Hematopoietic multipotent progenitor cell (in vitro differentiated cells): ENCODE measurements at regions not wholly inside any gene's neighbourhood (a gene's known extent, or its start where the extent isn't known, plus 50 kb on each side); places are given as distances from the start of the nearest gene placed in this dataset.
"Not testable (repeated sequence)": the region's sequence is repeated elsewhere in the genome, so short reads cannot be mapped to it uniquely, and the experiment has no call there.

Experiments used
- DNase-seq, 3 donors: peaks; one replicate each; pipeline ENCODE4 v3.0.0-alpha.2; 2011 to 2015; ENCODE audit warnings: low read depth in 2 of 3, low spot score in 2 of 3

GRCh38 chr1:73327180-73327793 lies 870.7 kb downstream of the LRRIQ3 start:
- DNase-seq = no peak

DNA sequence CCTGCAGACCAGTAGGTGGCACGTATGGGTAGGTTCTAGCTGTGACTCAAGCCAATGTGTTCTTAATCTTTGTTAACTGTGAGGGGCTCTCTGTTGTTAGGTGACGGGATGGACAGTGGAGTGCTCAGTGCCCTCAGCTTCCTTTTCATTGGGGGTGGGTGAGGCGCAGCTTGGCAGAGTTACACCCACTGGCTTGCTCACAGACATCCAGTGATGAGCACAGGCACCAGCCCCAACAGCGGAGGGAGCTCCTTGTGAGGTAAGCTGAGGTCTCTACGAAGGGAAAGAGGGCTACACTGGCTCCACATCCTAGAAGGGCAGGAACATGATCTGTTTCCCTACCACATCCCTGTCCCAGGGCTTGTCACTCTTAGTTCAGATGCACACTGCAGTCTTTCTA lies 871.3 kb downstream of the LRRIQ3 start:
- DNase-seq = no peak

DNA sequence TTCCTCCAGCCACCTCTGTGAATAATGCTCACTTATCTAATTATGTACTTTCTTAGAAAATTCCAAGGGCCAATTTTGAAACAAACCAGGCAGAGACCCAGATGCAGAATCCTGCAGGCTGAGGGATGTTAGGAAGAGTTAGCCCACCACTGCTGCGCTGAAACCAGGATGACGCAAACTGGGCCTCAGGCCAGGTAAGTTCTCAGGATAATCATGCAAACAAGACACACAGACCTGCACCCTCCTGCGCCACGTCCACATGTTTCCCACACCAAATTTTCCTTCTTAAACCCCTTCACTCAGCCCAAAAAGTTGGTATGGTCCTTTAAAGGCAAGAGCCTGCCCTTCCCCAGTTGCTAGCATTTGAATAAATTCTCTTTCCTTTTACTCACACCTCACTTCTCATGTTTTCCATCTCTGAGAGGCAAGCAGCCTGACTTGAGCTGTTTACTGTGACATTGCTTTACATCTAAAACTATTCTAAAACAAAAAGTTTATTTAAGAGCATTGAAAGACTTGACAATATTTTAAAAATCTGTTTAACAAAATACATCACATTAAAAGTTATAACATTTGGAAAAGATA lies 887.1 kb downstream of the LRRIQ3 start:
- DNase-seq = no peak

- no peak for DNase-seq
These were observed 890.9 kb downstream of the LRRIQ3 start for GRCh38 chr1:73306899-73307555.

DNA sequence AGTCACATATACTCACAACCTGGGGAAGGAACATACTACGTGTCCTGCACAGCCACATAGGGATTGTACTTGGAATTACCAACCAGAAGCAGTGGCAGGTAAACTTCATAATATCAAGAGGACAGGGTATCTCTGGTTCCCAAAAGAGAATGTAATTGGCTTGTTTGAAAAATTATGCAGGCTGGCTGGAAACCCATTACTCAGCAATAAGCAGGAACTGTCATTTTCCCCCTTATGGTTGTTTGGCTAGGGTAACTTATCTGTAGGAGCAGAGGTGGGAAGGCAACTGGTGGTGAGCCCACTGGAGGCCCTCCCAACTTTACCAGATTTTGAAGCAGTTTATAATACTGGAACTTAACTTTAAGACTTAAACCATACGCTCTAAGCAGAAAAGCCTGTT lies 924.1 kb downstream of the LRRIQ3 start:
- no peak for DNase-seq

- not testable (repeated sequence) for DNase-seq
These were observed 952.8 kb downstream of the LRRIQ3 start for GRCh38 chr1:73245196-73245595.

- no peak for DNase-seq
These were observed 936.7 kb upstream of the NEGR1 start for GRCh38 chr1:73218995-73219546.

DNA sequence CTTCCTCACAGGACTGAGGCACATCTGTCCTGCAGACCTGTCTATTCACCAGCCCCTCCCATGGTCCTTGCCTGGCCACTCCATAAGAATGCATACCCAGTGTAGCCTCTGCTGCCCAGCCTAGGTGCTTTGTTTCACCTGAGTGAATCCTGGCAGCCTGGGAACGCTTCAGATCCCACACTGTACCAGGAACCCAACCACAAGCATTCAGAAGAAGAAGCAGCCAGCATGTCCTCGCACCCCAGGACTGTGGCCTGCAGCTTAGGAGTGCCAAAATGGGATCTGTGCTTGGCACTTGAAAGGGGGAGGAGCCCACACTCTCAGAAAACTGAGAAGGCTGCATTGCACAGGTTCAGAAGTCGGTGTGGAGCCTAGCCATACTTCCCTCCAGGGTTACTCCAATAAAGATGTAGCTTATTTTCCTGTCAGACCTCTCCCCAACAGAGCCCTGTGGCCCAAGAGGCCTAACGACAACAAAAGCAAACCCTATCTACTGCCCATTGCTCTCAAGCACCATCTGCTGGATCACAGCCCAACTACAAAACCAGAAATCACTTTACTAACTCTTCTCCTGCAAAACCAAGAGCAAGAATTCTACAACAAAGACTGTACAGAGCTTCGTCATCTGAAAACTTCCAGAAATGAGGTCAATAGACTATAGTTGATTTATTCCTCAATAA lies 923.1 kb upstream of the NEGR1 start:
- peak in 1 of 3 donors; percentile 1 for DNase-seq

DNA sequence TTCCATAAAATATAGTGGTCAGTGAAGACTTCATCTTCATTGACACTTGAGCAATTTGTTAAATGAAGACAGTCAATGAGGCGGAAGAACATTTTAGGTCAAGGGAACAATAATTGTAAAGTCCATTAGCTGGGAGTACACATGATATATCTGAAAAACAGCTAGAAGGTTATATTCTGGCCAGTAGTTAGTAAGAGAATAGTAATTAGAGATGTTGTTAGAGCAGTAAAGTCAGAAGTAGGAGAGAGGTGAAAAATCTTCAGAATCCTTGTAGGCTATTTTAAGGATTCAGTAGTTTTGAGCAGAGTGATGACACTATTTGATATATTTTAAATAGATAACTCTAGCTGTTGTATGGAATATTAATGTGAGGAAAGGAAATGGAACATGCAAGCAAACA lies 915.6 kb upstream of the NEGR1 start:
- DNase-seq = no peak

- DNase-seq = no peak
These were observed 912.6 kb upstream of the NEGR1 start for GRCh38 chr1:73194965-73195364.

DNA sequence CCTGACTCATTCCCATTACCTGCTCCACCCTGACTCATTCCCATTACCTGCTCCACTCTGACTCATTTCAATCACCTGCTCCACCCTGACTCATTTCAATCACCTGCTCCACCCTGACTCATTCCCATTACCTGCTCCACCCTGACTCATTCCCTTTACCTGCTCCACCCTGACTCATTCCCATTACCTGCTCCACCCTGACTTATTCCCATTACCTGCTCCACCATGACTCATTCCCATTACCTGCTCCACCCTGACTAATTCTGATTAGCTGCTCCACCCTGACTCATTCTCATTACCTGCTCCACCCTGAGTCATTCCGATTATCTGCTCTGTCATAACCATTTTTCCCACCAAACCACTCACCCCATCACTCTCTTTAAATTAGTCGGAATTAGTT lies 901.2 kb upstream of the NEGR1 start:
- DNase-seq = not testable (repeated sequence)

GRCh38 chr1:73181190-73181540 lies 898.8 kb upstream of the NEGR1 start:
- no peak for DNase-seq

DNA sequence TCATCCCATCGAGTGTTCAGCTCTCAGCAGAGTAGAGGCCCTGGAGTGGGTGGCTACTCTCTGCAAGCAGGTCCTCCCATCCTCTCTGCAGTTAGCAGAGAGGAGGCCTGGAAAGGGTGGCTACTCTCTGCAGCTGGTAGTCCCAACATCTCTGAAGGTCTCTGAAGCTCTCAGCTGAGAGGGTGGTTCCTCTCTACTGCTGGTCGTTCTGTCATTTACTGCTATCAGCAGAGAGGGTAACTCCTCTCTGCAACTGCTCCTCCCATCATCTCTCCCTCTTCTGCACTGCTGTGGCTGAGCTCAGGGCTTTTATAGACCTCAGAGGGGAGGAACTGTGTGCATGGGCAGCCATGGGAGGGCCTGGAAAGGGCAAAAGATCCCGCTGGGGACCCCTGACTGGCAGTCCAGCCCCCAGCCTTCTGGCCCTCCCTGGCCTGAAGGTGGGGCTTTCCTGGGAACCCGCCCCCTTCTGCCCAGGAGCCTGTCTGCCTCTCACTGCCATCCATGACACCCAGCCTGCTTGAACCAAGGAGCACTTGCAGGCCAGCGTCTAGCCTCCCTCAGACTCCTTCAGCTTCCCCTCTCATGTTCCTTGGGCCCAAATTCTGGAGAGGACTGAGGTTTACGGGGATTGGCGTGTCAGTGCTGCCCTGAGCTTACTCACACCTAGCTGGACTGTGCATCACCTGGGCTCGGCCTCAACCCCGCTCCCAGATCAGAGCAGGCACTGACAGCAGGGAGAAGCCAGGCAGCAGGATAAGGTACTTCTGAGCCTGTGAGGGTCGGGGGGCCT lies 898.3 kb upstream of the NEGR1 start:
- DNase-seq = no peak

- DNase-seq = no peak
These were observed 894.6 kb upstream of the NEGR1 start for GRCh38 chr1:73176902-73177301.

DNA sequence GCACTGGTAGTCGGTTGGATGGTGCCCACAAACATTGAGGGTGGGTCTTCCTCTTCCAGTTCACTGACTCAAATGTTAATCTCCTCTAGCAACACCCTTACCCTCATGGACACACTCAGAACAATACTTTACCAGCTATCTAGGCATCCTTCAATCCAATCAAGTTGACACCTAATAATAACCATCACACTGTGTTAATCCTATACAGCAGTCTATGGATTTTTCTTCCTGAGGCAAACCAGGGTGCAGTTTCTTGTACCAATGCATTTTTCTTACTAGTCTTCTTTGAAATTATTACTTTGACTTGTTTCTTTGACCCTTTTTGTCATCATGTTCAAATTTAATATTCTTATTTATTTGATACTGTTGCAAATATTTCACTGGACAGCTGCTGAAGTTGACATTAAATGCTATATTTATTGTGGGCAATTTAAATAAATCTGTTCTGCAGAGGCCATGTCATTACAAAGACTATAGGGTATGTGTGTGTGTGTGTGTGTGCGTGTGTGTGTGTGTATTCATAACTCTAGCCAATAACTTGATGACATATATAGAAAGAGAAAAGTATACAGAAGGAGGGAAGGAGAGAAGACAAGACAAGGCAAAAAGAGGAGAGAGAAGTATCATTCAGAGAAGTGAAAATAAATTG lies 884.8 kb upstream of the NEGR1 start:
- DNase-seq = no peak

DNA sequence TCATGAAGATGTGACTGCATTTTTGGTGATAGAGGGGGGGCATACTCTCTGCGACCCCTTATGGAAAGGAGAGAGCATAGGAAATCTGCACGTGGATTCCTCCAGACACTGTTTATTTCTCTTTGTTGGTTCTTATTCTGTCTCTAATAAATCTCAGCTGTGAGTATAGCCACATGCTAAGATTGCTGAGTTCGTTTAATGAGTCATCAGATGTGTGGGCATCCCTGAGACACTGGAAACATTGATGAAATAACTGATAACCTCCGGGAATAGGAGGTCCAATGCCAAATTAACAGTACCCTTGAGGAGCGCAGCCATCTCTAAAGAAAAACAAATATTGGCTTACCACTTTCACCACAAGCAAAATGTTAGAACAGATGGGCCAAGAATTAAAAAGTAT lies 880.2 kb upstream of the NEGR1 start:
- DNase-seq = no peak

DNA sequence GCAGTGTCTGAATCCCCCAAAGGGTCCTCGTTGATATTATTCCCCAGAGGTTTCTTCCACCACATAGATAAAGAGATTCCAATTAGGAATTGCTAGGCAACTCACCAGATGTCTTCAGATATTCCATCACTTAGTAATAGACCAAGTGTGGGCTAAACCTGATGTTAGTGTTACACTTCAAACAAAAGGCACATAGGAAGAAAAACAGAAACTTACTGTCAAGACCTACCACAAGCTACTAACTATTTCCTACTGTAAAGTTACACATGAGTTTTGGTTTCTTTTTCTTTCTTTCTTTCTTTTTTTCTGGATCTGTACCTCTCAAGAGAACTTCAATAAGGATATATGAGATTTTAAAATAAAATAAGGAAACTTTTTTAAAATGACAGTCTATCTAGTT lies 879.1 kb upstream of the NEGR1 start:
- no peak for DNase-seq

DNA sequence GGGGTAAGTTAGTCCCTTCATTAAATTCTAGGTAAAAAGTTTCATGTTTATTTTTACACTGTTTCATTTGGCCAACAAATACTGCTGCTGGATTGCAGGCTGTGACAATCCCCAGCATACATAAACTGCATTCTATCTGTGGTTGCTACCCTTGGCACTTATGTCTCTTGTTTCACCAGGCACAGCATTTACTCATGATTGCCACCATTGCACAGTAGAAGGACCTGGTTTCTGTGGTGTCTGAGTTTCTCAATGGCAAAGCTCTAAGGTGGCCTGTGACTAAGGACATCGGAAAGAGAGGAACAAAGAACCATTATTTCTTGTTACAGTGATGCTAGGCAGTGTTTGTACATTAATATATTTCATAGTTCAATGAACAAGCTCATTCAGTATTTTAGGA lies 878.4 kb upstream of the NEGR1 start:
- DNase-seq = no peak

DNA sequence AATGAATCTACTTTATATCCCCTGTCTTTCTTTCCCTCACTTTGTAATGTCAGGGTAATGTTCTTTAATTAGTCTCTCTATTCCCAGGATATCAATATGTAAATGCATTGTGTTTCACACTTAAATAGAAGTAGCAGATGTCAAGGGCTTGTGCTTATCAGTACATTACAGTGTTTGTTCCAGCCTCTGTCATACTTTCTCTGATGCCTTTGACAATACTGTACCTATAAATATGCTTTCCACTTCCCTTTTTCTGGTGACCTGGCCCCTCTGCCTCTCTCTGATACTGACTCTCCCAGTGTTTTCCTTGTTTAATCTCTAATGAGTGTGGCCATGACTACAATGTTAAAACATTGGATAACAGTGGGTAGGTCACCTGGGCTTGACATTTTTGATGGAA lies 862.0 kb upstream of the NEGR1 start:
- DNase-seq = peak in 2 of 3 donors; percentile 9 to 68

DNA sequence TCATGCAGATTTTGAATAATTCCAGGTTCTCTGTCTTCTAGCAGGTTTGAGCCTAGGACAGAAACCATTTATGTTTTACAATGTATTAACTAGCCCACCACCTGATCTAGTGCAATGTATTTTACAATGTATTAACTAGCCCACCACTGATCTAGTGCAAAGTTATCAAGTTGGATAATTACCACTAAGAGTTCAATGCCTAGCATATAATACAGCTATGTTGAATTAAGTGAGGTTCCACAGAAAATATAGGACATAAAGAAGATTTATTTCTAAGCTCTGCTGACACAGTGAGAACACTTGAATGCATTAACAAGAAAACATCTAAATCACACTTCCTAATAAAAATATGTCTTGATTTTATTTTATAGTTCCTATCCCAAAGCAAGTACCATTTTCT lies 854.6 kb upstream of the NEGR1 start:
- DNase-seq = no peak
